ENCODE measurements at regions not wholly inside any gene's neighbourhood (a gene's known extent, or its start where the extent isn't known, plus 50 kb on each side); places are given as distances from the start of the nearest gene placed in this dataset.
A peak's percentile ranks its signal among the peaks of the same experiment; 100 is the strongest.

DNA sequence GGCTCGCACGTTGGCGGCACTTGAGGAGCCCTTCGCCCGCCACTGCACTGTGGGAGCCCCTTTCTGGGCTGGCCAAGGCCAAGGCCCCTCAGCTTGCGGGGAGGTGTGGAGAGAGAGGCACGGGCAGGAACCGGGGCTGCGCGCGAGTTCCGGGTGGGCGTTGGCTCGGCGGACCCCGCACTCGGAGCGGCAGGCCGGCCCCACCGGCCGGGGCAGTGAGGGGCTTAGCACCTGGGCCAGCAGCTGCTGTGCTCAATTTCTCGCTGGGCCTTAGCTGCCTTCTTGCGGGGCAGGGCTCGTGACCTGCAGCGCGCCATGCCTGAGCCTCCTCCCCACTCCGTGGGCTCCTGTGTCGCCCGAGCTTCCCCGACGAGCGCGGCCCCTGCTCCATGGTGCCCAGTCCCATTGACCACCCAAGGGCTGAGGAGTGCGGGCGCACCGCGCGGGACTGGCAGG lies 71.6 kb upstream of the CNTN1 start:
- no peak overlapping the region for H3K4me3 ChIP-seq (replicated peaks in 1 of 4; ENCODE audit: control extremely low read depth in 1 of 4, insufficient read depth in 1 of 4, low read depth in 3 of 4, low read length in 4 of 4)
- TF ChIP-seq EZH2 (IDR thresholded peaks at IDR 0.05; ENCODE audit: low read length, missing control alignments) = no peak
- TF ChIP-seq, protein P1, sequence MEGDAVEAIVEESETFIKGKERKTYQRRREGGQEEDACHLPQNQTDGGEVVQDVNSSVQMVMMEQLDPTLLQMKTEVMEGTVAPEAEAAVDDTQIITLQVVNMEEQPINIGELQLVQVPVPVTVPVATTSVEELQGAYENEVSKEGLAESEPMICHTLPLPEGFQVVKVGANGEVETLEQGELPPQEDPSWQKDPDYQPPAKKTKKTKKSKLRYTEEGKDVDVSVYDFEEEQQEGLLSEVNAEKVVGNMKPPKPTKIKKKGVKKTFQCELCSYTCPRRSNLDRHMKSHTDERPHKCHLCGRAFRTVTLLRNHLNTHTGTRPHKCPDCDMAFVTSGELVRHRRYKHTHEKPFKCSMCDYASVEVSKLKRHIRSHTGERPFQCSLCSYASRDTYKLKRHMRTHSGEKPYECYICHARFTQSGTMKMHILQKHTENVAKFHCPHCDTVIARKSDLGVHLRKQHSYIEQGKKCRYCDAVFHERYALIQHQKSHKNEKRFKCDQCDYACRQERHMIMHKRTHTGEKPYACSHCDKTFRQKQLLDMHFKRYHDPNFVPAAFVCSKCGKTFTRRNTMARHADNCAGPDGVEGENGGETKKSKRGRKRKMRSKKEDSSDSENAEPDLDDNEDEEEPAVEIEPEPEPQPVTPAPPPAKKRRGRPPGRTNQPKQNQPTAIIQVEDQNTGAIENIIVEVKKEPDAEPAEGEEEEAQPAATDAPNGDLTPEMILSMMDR (conservative IDR thresholded peaks at IDR 0.05 in 1 of 2, IDR thresholded peaks at IDR 0.05 in 1 of 2; ENCODE audit: low read depth in 1 of 2, low read length in 2 of 2) = no peak
- DNase-seq (ENCODE audit: low read depth in 2 of 2) = no peak
- H3K36me3 ChIP-seq (ENCODE audit: control insufficient read depth, insufficient read depth, low read length) = no peaks in the 10 kb centered on the region
- H3K27ac ChIP-seq (ENCODE audit: insufficient read depth, low read length) = no peak overlapping the region
- H2AFZ ChIP-seq (ENCODE audit: low read length) = no peak overlapping the region
- no peaks in the 10 kb centered on the region for H3K27me3 ChIP-seq (ENCODE audit: control insufficient read depth, insufficient read depth, low read length)
- no peaks in the 10 kb centered on the region for H3K79me2 ChIP-seq (ENCODE audit: control insufficient read depth, insufficient read depth, low read length)
- no peaks in the 10 kb centered on the region for H4K20me1 ChIP-seq (ENCODE audit: control insufficient read depth, extremely low read depth, insufficient read depth, low read length)
- no peak overlapping the region for H3K4me2 ChIP-seq (ENCODE audit: extremely low read depth, insufficient read depth, low read length)
- no peak overlapping the region for H3K9ac ChIP-seq (ENCODE audit: insufficient read depth, low read length)
- H3K9me3 ChIP-seq (ENCODE audit: control insufficient read depth, insufficient read depth, low read depth, low read length) = no peaks in the 10 kb centered on the region
- no peaks in the 10 kb centered on the region for H3K4me1 ChIP-seq (ENCODE audit: control insufficient read depth, extremely low read depth, insufficient read depth, low read length)

DNA sequence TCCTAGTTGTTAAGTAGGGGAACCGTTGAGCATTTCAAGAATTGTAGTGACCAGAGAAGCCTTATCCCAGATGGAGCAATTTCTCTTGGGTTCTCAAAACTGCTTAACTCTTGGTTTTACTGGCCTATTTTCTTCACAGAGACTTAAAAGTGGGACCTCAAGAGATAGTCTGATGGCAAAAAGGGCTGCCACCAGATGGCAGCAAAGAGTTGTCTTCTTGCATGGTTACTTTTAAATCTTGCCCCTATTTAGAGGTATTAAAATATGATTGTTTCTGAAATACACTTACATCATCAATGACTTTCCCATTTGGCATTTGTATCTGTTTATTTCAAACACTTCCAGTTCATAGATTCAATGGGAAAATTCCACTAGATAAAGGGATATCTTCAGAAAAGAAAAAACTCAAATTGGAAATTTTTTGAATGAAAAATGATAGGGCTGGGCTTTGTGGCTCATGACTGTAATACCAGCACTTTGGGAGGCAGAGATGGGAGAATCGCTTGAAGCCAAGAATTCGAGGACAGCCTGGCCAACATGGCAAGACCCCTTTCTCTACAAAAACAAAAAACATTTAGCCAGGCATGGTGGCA lies 69.9 kb upstream of the CNTN1 start:
- Histone ChIP-seq H4K20me1 (ENCODE audit: control insufficient read depth, extremely low read depth, insufficient read depth, low read length) (no peaks in the 10 kb centered on the region), H3K4me1 (ENCODE audit: control insufficient read depth, extremely low read depth, insufficient read depth, low read length) (no peaks in the 10 kb centered on the region), H3K4me3 (replicated peaks in 1 of 4; ENCODE audit: control extremely low read depth in 1 of 4, insufficient read depth in 1 of 4, low read depth in 3 of 4, low read length in 4 of 4) (no peak overlapping the region), H3K27me3 (ENCODE audit: control insufficient read depth, insufficient read depth, low read length) (no peaks in the 10 kb centered on the region), H2AFZ (ENCODE audit: low read length) (no peak overlapping the region), H3K27ac (ENCODE audit: insufficient read depth, low read length) (no peak overlapping the region), H3K36me3 (ENCODE audit: control insufficient read depth, insufficient read depth, low read length) (no peaks in the 10 kb centered on the region), H3K4me2 (ENCODE audit: extremely low read depth, insufficient read depth, low read length) (no peak overlapping the region), H3K9ac (ENCODE audit: insufficient read depth, low read length) (no peak overlapping the region), H3K79me2 (ENCODE audit: control insufficient read depth, insufficient read depth, low read length) (no peaks in the 10 kb centered on the region), H3K9me3 (ENCODE audit: control insufficient read depth, insufficient read depth, low read depth, low read length) (no peaks in the 10 kb centered on the region)
- DNase-seq (ENCODE audit: low read depth in 2 of 2) = peak; percentile 17 to 56
- TF ChIP-seq, protein P1 (conservative IDR thresholded peaks at IDR 0.05 in 1 of 2, IDR thresholded peaks at IDR 0.05 in 1 of 2; ENCODE audit: low read depth in 1 of 2, low read length in 2 of 2) = peak; percentile 55 to 67
- TF ChIP-seq EZH2 (IDR thresholded peaks at IDR 0.05; ENCODE audit: low read length, missing control alignments) = no peak

DNA sequence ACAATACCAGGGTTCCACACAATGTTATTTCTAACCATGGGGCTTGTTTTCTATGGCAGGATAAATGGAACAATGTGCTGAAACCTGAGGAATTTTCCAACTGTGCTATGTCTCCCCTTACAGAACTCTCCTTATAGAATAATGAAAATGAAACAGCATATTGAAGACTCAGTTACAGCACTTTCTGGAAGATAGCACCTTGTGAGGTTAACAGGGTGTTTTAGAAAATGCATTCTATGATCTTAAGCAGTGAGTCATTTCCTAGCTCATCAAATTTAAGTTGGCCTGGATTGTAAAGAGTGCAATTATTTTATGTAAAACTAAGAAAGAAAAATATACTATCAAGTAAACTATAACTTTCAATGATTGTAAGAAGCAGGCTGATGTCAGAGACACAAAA lies 60.1 kb upstream of the CNTN1 start:
- no peaks in the 10 kb centered on the region for H3K27me3 ChIP-seq (ENCODE audit: control insufficient read depth, insufficient read depth, low read length)
- no peak for TF ChIP-seq EZH2 (IDR thresholded peaks at IDR 0.05; ENCODE audit: low read length, missing control alignments)
- TF ChIP-seq, protein P1 (conservative IDR thresholded peaks at IDR 0.05 in 1 of 2, IDR thresholded peaks at IDR 0.05 in 1 of 2; ENCODE audit: low read depth in 1 of 2, low read length in 2 of 2) = no peak
- no peak overlapping the region for H3K27ac ChIP-seq (ENCODE audit: insufficient read depth, low read length)
- H3K4me1 ChIP-seq (ENCODE audit: control insufficient read depth, extremely low read depth, insufficient read depth, low read length) = no peaks in the 10 kb centered on the region
- no peaks in the 10 kb centered on the region for H3K79me2 ChIP-seq (ENCODE audit: control insufficient read depth, insufficient read depth, low read length)
- no peak for DNase-seq (ENCODE audit: low read depth in 2 of 2)
- no peak overlapping the region for H3K9ac ChIP-seq (ENCODE audit: insufficient read depth, low read length)
- no peak overlapping the region for H2AFZ ChIP-seq (ENCODE audit: low read length)
- H3K4me2 ChIP-seq (ENCODE audit: extremely low read depth, insufficient read depth, low read length) = no peak overlapping the region
- no peaks in the 10 kb centered on the region for H4K20me1 ChIP-seq (ENCODE audit: control insufficient read depth, extremely low read depth, insufficient read depth, low read length)
- no peaks in the 10 kb centered on the region for H3K9me3 ChIP-seq (ENCODE audit: control insufficient read depth, insufficient read depth, low read depth, low read length)
- no peak overlapping the region for H3K4me3 ChIP-seq (replicated peaks in 1 of 4; ENCODE audit: control extremely low read depth in 1 of 4, insufficient read depth in 1 of 4, low read depth in 3 of 4, low read length in 4 of 4)
- no peaks in the 10 kb centered on the region for H3K36me3 ChIP-seq (ENCODE audit: control insufficient read depth, insufficient read depth, low read length)
